ENCODE measurements at regions not wholly inside any gene's neighbourhood (a gene's known extent, or its start where the extent isn't known, plus 50 kb on each side); places are given as distances from the start of the nearest gene placed in this dataset.

DNA sequence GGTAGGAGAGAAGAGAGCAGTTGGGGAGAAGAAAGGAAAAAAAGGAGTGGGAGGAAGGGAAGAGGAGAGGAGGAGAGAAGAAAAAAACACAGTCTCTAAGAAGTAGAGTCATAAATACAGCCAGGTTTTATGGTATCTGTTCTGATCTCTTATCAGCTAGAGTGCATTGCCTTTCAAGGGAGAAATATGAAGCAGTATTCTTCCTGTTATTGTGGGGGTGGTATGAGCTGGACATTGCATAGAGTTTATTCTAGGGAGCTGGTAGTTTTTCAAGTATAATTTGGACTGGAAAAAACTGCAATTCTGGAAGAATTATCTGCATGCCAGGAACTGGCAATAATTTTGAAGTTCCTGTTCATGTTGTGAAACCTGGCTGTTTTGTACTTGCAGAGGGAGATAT is 54.9 kb upstream of the TAB3 start:
- Histone ChIP-seq H3K4me3 (ENCODE audit: low read depth, low read length) (no peak overlapping the region), H3K9me3 (ENCODE audit: control insufficient read depth, insufficient read depth, low read depth, low read length) (no peaks in the 10 kb centered on the region), H3K27ac (ENCODE audit: extremely low read depth, low read depth, low read length) (no peak overlapping the region), H3K36me3 (ENCODE audit: control insufficient read depth in 2 of 2, insufficient read depth in 1 of 2, low read length in 2 of 2) (no peaks in the 10 kb centered on the region), H3K4me1 (ENCODE audit: control insufficient read depth, insufficient read depth, low read length) (no peaks in the 10 kb centered on the region)
- TF ChIP-seq EGR2 (tag by site-specific recombination; IDR thresholded peaks at IDR 0.05; ENCODE audit: low read depth) (0 out of 2 replicates have a peak, but pooled peaks have one; percentile 17), ZNF140 (tag by site-specific recombination; IDR thresholded peaks at IDR 0.05) (no peak)
- CTCF ChIA-PET = no interaction called here
- POLR2A ChIA-PET = no interaction called here

- CTCF ChIA-PET = no interaction called here
- POLR2A ChIA-PET = no interaction called here
- TF ChIP-seq ZNF302 (tag by site-specific recombination; IDR thresholded peaks at IDR 0.05; ENCODE audit: low read depth) (no peak), ZNF398 (tag by site-specific recombination; IDR thresholded peaks at IDR 0.05) (no peak), ZNF416 (tag by site-specific recombination; IDR thresholded peaks at IDR 0.05) (no peak), ZNF248 (tag by site-specific recombination; IDR thresholded peaks at IDR 0.05) (no peak), ZNF16 (tag by site-specific recombination; IDR thresholded peaks at IDR 0.05; ENCODE audit: low read depth) (no peak), ZNF837 (tag by site-specific recombination; IDR thresholded peaks at IDR 0.05) (no peak), ZNF174 (tag by site-specific recombination; IDR thresholded peaks at IDR 0.05) (no peak), ZNF654 (tag by site-specific recombination; IDR thresholded peaks at IDR 0.05; ENCODE audit: low read depth) (no peak), ZNF76 (tag by site-specific recombination; IDR thresholded peaks at IDR 0.05; ENCODE audit: borderline replicate concordance, low read depth) (no peak), ZNF121 (tag by site-specific recombination; IDR thresholded peaks at IDR 0.05) (no peak)
- TF ChIP-seq, protein P1, sequence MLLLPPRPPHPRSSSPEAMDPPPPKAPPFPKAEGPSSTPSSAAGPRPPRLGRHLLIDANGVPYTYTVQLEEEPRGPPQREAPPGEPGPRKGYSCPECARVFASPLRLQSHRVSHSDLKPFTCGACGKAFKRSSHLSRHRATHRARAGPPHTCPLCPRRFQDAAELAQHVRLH (tag by site-specific recombination; IDR thresholded peaks at IDR 0.05) = no peak
- H3K27ac ChIP-seq (ENCODE audit: extremely low read depth, low read depth, low read length) = no peak overlapping the region
- no peaks in the 10 kb centered on the region for H3K9me3 ChIP-seq (ENCODE audit: control insufficient read depth, insufficient read depth, low read depth, low read length)
- no peaks in the 10 kb centered on the region for H3K36me3 ChIP-seq (ENCODE audit: control insufficient read depth in 2 of 2, insufficient read depth in 1 of 2, low read length in 2 of 2)
- H3K4me3 ChIP-seq (ENCODE audit: low read depth, low read length) = no peak overlapping the region
- H3K4me1 ChIP-seq (ENCODE audit: control insufficient read depth, insufficient read depth, low read length) = no peaks in the 10 kb centered on the region
Observed at GRCh38 chrX:30941898-30942297, 52.8 kb upstream of the TAB3 start.

GRCh38 chrX:30939928-30940327 is 50.9 kb upstream of the TAB3 start:
- no peak overlapping the region for H3K4me3 ChIP-seq (ENCODE audit: low read depth, low read length)
- H3K36me3 ChIP-seq (ENCODE audit: control insufficient read depth in 2 of 2, insufficient read depth in 1 of 2, low read length in 2 of 2) = no peaks in the 10 kb centered on the region
- H3K9me3 ChIP-seq (ENCODE audit: control insufficient read depth, insufficient read depth, low read depth, low read length) = no peaks in the 10 kb centered on the region
- no peak overlapping the region for H3K27ac ChIP-seq (ENCODE audit: extremely low read depth, low read depth, low read length)
- no peaks in the 10 kb centered on the region for H3K4me1 ChIP-seq (ENCODE audit: control insufficient read depth, insufficient read depth, low read length)
- ChIA-PET CTCF (no interaction called here), POLR2A (no interaction called here)
- TF ChIP-seq ZNF518A (tag by site-specific recombination; conservative IDR thresholded peaks at IDR 0.05; ENCODE audit: low read depth) = no peak
- TF ChIP-seq KLF9 (tag by site-specific recombination; IDR thresholded peaks at IDR 0.05; ENCODE audit: low read depth) = no peak
- TF ChIP-seq ZNF544 (tag by site-specific recombination; IDR thresholded peaks at IDR 0.05) = no peak
- TF ChIP-seq ZNF16 (tag by site-specific recombination; IDR thresholded peaks at IDR 0.05; ENCODE audit: low read depth) = no peak
- no peak for TF ChIP-seq ZSCAN18 (tag by site-specific recombination; IDR thresholded peaks at IDR 0.05)
- TF ChIP-seq ZNF571 (tag by site-specific recombination; IDR thresholded peaks at IDR 0.05) = no peak
- TF ChIP-seq ZNF341 (tag by site-specific recombination; IDR thresholded peaks at IDR 0.05; ENCODE audit: low read depth) = no peak
- no peak for TF ChIP-seq ZNF777 (tag by site-specific recombination; IDR thresholded peaks at IDR 0.05; ENCODE audit: borderline replicate concordance)
- no peak for TF ChIP-seq ZNF677 (tag by site-specific recombination; IDR thresholded peaks at IDR 0.05)
- TF ChIP-seq ZBTB8A (tag by site-specific recombination; IDR thresholded peaks at IDR 0.05) = no peak
- no peak for TF ChIP-seq GFI1B (tag by site-specific recombination; IDR thresholded peaks at IDR 0.05)
- no peak for TF ChIP-seq ZNF335 (tag by site-specific recombination; conservative IDR thresholded peaks at IDR 0.05)
- no peak for TF ChIP-seq SETDB1 (IDR thresholded peaks at IDR 0.05; ENCODE audit: insufficient read length, low read length)
